Suppressor macrophage treated with lipopolysaccharide for 1 hour (primary cell): ENCODE measurements at regions not wholly inside any gene's neighbourhood (a gene's known extent, or its start where the extent isn't known, plus 50 kb on each side); places are given as distances from the start of the nearest gene placed in this dataset.

Experiments
- DNase-seq, 3 donors: peaks; one replicate each; pipeline ENCODE4 v3.0.0-alpha.2; 2020 to 2022

GRCh38 chr10:88060762-88061161 is 197.3 kb downstream of the PTEN start:
- DNase-seq = no peak

DNA sequence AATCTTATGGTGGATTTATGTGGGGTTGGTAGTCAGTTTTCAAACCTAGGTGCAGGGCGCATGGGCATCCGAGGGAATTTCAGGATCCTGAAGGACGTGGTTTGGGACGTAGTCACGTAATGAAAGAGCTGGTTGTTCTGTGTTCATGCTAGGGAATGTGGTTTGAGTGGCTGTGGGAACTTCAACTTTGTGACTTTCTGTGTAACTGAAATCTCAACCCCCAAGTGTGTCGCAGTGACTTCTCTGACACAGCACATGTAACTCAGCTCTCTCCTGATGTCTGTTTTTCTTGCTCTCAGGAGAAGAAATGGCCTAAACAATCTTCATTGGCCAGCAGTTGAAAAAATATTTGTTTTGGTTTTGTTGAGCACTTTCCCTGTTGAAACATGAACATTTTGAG is 199.0 kb downstream of the PTEN start:
- no peak for DNase-seq

DNA sequence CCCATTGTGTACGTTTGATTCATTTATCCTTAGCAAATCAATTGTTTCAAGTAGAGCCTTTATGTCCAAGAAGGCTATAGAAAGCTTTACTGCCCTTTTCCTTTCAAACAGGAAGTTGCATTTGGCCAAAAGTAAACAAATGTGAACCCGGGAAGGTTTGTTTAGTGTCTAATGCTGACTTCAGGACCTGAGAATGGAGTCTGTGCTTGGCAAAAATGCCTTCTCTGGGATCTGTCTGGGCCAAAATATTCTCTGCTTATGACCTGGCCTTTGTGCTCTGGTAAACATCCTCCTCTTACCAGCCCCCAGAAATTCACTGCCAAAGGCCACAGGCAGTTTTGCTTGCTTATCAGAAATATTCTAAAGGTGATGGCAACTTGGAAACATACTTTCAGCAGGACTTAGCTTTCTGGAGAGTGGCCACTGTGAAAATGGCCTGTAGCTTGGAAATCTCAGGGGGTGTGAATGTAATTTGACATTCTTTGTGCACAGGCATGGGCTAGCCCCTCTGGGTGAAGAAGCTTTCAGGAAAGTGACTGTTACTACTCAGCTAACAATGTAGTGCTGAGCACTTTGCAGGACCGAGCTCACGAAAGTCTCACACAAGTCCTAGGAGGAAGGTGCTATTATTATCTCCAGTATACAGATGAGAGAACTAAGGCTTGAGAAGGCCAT is 199.5 kb downstream of the PTEN start:
- DNase-seq = no peak

DNA sequence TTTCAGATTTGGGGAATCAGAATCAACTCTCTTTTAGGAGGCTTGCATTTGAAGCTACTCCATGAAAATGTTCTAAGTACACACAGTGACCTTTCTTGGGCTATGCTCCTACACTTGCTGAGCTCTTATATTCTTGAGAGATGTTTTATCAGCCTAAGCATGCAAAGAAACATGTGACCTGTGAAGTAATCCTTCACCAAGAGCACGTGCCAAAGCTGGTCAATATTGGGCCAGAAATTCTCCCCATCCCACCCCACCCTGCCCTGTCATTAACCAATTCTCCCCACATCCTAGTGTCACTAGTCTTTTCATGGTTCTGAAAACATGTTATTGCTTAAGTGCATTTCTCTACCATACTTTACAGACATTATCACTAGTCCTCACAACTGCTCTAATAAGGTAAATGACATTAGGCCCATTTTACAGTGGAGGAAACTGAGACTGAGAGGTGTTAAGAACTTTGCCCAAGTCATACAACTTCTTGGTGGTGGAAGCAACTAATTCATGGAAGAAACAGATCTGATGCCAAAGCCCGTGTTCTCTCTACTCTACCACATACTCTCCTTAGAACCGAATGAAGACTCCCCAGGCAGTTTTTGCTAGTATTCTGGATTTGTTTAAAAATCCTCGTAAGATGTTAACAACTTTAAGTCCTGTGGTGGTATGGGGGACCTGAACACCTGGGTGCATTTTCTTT is 200.6 kb downstream of the PTEN start:
- no peak for DNase-seq

DNA sequence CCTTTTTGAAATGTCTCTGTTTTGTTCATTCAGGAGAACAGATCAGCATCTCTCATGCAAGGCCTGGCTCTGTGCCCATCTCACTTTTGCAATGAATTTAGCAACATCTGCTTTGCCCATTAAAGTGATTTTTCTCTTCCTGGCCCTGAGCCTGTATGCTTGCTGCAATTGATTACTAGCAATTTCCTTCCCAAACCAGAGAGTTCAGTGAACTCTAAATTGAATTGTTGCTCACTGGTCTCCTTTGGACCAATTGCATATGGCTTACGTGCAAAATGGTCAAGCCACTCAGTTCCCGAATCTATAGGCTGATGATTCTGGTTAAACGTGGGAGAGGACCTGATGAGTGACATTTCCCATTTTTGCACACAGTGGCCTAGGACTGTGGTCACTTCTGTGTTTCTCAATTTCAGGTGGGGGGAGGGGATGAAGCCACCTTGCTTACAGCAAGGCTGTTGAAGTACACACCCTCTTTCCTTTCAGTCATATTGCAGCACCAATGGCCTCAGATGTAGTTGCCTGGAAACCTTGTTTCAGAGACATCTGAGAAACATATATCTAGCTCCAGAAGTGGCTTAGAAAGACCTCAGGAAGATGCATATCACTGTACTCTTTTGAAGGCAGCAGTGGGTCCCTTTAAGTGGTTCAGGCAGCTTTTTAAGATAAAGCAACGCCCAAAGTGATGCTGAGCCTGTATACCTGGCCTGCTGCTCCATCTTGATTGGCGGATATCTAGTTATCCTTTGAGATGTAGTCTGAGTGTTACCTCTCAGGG is 201.4 kb downstream of the PTEN start:
- DNase-seq = peak; percentile 61 to 84 (median 70)

DNA sequence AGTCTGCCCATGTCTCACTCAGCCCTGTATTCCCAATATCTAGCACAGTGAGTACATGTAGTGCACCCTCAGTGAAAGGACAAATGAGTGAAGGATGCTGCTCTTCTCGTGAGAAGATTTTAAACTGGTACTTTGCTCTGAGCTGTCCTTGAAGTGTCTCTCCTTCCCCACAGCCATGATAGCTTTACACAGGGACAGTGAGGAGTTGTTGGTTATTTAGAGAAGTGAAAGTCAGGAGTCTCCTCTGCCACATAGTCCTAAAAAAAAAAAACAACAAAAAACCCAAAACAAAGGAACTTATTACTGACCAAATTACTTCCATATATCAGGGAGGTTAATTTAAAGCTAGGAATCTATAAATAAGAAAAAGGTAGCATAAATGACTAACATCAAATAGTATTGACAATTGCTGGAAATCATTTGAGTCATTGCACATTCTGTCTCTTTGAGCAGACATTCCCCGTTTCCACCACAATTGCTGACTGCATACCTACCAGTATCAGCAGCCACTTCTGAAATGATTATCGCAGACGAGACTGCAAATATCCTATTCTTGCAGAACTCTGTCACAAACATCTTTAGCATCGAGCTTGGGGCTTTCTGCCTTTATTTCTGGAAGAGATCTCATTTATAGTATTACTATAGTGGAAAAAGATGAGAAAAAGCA is 202.1 kb downstream of the PTEN start:
- DNase-seq = peak; percentile 43 to 68 (median 61)

GRCh38 chr10:88066319-88066718 is 202.9 kb downstream of the PTEN start:
- peak in 2 of 3 donors; percentile 42 to 64 for DNase-seq

- peak; percentile 80 to 91 (median 89) for DNase-seq
Observed at GRCh38 chr10:88066876-88067275, 203.5 kb downstream of the PTEN start.

DNA sequence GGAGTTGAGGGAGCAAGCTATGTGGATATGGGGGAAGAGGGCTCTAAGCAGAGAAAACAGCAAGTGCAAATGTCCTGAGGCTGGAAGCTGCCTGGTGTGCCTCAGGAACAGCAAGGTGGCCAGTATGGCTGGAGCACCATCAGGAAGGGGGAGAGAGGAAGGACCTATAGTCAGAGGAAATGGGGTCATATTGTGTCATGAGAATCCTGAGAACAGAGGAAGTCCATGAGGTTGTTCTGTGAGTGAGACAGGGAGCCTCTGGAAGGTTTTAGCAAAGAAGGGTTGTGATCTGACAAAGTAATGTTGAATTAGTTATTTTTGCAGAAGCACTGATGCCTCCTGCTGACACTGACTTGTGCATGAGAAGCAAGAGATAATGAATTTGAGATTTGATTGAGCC is 204.3 kb downstream of the PTEN start:
- peak in 1 of 3 donors; percentile 59 for DNase-seq

- no peak for DNase-seq
Observed at GRCh38 chr10:88069338-88069737, 205.9 kb downstream of the PTEN start.

DNA sequence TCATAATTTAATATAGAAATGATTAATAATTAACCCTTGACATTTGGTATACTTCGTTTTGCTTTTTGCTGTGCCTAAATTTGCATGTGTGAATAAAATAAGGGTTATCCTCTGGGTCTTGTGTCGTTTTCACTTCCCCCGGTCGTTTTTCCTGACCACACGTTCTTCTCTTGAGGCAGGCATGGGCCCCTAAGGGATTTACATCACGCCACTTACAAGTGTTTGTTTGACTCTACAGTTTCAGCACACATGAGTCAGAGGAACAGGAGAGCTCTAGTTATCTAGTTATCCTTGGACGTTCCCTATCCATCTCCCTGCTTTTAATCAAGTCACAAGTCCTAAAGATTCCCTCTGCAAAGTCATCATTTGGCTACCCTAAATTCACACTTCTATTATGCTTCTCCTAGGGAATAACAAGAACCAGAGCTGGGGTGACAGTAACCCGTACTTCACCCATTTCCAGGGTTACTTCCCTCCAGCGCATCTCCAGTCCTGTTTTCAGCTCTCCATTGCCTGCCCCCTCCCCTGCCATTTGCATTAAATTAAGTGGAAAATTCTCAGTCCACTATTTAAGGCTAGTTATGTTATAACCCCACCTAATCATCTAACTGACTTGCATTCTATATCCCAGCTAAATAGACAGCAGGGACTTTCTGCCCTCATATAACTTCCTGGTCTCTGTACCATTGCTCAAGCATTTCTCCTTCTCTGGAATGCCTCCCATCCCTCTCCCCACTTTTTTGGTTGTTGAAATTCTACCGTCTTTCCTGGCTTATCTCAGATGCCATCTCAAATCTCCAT is 206.9 kb downstream of the PTEN start:
- peak; percentile 35 to 46 (median 43) for DNase-seq

- DNase-seq = peak; percentile 45 to 59 (median 57)
Observed at GRCh38 chr10:88071879-88072278, 208.5 kb downstream of the PTEN start.

DNA sequence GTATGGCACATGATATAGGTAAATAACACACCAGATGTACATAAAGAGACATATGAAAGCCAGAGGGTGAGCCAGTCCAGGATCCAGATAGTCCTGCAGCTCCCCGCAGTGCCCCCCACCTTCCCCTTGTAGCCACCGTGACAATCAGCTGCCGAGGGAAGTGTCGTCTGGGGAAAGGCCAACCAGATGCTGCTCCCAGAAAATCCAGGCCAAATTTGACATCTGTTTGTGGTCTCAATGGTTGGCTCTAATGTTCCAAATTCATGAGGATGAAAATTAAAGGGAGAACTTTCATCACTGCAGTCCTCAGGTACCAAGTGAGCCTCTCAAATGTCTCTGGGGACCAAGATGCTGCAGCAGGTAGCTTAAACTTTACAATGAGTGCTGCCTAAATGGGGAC is 210.3 kb downstream of the PTEN start:
- no peak for DNase-seq

GRCh38 chr10:88074971-88075370 is 211.5 kb downstream of the PTEN start:
- DNase-seq = no peak

GRCh38 chr10:88076027-88076880 is 212.8 kb downstream of the PTEN start:
- peak in 1 of 3 donors; percentile 32 for DNase-seq

- DNase-seq = no peak
Observed at GRCh38 chr10:88077977-88078376, 214.6 kb downstream of the PTEN start.

DNA sequence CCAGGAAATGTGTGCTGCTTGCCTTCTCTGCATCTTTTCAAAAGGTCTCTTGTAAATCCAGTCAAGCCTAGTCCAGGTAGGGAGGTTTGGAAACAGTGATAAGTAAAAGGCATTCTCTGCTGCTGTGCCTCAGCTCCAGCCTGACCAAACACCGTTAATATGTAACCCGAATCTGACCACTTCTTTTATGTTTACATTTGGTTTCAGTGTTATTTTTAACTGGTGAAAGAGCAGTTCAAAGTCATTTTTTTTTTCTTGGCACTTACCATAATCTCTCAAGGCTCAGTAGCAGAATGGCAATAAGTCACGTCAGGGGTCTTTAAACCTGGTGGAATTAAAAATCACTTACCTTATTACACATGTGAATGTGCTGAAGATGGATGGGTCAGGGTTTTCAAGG is 216.8 kb downstream of the PTEN start:
- DNase-seq = no peak

- no peak for DNase-seq
Observed at GRCh38 chr10:88081457-88082054, 218.1 kb downstream of the PTEN start.

- DNase-seq = no peak
Observed at GRCh38 chr10:88082391-88082790, 219.0 kb downstream of the PTEN start.

GRCh38 chr10:88082806-88083596 is 219.6 kb downstream of the PTEN start:
- DNase-seq = peak in 1 of 3 donors; percentile 41
